ENCODE measurements at regions not wholly inside any gene's neighbourhood (a gene's known extent, or its start where the extent isn't known, plus 50 kb on each side); places are given as distances from the start of the nearest gene placed in this dataset.

GRCh38 chr11:42837994-42838393 lies 473.8 kb upstream of the API5 start:
- no peak for DNase-seq (ENCODE audit: low read depth, low spot score)
- CTCF ChIA-PET, result no interaction called here
- POLR2A ChIA-PET, result no interaction called here
- intact Hi-C loops (cut with micrococcal nuclease; ENCODE audit: unreplicated experiment), result no loop called here
- BruUV-seq (replicated peaks), result no TSS peak
- H3K4me3 ChIP-seq (ENCODE audit: low read depth in 2 of 2, low read length in 2 of 2), result no peak overlapping the region
- no peaks in the 10 kb centered on the region for H3K27me3 ChIP-seq (ENCODE audit: control insufficient read depth, insufficient read depth, low read length)
- TF ChIP-seq SIN3A (IDR thresholded peaks at IDR 0.05; ENCODE audit: borderline replicate concordance, insufficient read depth, low read depth, low read length) (no peak), TCF7L2 (IDR thresholded peaks at IDR 0.05; ENCODE audit: low read depth, low read length) (no peak), CTCF (IDR thresholded peaks at IDR 0.05) (no peak), POLR2AphosphoS5 (IDR thresholded peaks at IDR 0.05; ENCODE audit: low read depth, low read length) (no peak), REST (IDR thresholded peaks at IDR 0.05; ENCODE audit: insufficient read depth in 1 of 2, low read depth in 2 of 2, low read length in 1 of 2) (no peak)
- no peaks in the 10 kb centered on the region for H3K4me1 ChIP-seq (ENCODE audit: control insufficient read depth, insufficient read depth, low read length)
- ATAC-seq, result no peak
- in situ Hi-C loops (cut with HindIII; ENCODE audit: low pct_unique_long_range_greater_than_20kb, low sequenced_read_pairs), result no loop called here
- no peaks in the 10 kb centered on the region for H3K36me3 ChIP-seq (ENCODE audit: control insufficient read depth, insufficient read depth, low read length)
- H3K27ac ChIP-seq (ENCODE audit: low read length), result no peak overlapping the region
- no peaks in the 10 kb centered on the region for H3K9me3 ChIP-seq (ENCODE audit: control insufficient read depth, insufficient read depth, low read depth, low read length)

GRCh38 chr11:42840176-42840829 lies 471.5 kb upstream of the API5 start:
- ChIA-PET POLR2A (no interaction called here), CTCF (no interaction called here)
- TF ChIP-seq POLR2AphosphoS5 (IDR thresholded peaks at IDR 0.05; ENCODE audit: low read depth, low read length) (no peak), SIN3A (IDR thresholded peaks at IDR 0.05; ENCODE audit: borderline replicate concordance, insufficient read depth, low read depth, low read length) (no peak), REST (IDR thresholded peaks at IDR 0.05; ENCODE audit: insufficient read depth in 1 of 2, low read depth in 2 of 2, low read length in 1 of 2) (no peak), CTCF (IDR thresholded peaks at IDR 0.05) (no peak), TCF7L2 (IDR thresholded peaks at IDR 0.05; ENCODE audit: low read depth, low read length) (no peak)
- no peaks in the 10 kb centered on the region for H3K27me3 ChIP-seq (ENCODE audit: control insufficient read depth, insufficient read depth, low read length)
- ATAC-seq (no peak), DNase-seq (ENCODE audit: low read depth, low spot score) (no peak)
- H3K4me1 ChIP-seq (ENCODE audit: control insufficient read depth, insufficient read depth, low read length), result no peaks in the 10 kb centered on the region
- H3K36me3 ChIP-seq (ENCODE audit: control insufficient read depth, insufficient read depth, low read length), result no peaks in the 10 kb centered on the region
- intact Hi-C loops (cut with micrococcal nuclease; ENCODE audit: unreplicated experiment), result no loop called here
- BruUV-seq (replicated peaks), result no TSS peak
- no peak overlapping the region for H3K4me3 ChIP-seq (ENCODE audit: low read depth in 2 of 2, low read length in 2 of 2)
- H3K9me3 ChIP-seq (ENCODE audit: control insufficient read depth, insufficient read depth, low read depth, low read length), result no peaks in the 10 kb centered on the region
- in situ Hi-C loops (cut with HindIII; ENCODE audit: low pct_unique_long_range_greater_than_20kb, low sequenced_read_pairs), result no loop called here
- H3K27ac ChIP-seq (ENCODE audit: low read length), result no peak overlapping the region

Data from Panc1 (cell line).